NB4 (cell line): ENCODE measurements at regions not wholly inside any gene's neighbourhood (a gene's known extent, or its start where the extent isn't known, plus 50 kb on each side); places are given as distances from the start of the nearest gene placed in this dataset.

Experiments used
- POLR2A ChIP-seq: IDR thresholded peaks from 2 replicates; pipeline ENCODE4 v1.6.1; 2011; ENCODE audit warnings: mild to moderate bottlenecking; ENCODE audit not compliant: insufficient read length; ENCODE audit errors: extremely low read depth
- TF ChIP-seq, protein P1 (sequence below): IDR thresholded peaks from one replicate; pipeline ENCODE4 v1.5.1; 2012; ENCODE audit warnings: low read depth, low read length
- TF ChIP-seq, protein P2 (sequence below): IDR thresholded peaks from 2 replicates; pipeline ENCODE4 v1.6.1; 2011; ENCODE audit warnings: low read depth, low read length

DNA sequence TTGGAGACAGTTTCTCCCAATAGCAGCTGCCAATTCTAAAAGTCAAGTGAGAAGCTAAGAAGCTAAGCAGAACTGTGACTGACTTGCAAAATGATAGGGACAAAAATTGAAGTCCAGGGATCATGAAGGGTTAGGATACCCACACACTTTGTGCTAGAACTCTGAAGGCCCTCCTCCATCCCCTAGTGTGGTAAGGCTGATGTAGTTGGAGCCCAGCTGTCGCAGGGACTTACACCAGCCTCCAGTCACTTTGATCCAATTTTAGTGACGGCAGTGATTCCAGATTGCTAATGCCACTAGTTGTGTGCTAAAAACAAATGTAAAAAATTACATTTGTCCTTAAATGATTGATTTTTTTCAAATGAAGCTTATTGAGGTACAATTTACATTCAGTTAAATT, 742.7 kb upstream of the ZNF608 start:
- TF ChIP-seq, protein P1, sequence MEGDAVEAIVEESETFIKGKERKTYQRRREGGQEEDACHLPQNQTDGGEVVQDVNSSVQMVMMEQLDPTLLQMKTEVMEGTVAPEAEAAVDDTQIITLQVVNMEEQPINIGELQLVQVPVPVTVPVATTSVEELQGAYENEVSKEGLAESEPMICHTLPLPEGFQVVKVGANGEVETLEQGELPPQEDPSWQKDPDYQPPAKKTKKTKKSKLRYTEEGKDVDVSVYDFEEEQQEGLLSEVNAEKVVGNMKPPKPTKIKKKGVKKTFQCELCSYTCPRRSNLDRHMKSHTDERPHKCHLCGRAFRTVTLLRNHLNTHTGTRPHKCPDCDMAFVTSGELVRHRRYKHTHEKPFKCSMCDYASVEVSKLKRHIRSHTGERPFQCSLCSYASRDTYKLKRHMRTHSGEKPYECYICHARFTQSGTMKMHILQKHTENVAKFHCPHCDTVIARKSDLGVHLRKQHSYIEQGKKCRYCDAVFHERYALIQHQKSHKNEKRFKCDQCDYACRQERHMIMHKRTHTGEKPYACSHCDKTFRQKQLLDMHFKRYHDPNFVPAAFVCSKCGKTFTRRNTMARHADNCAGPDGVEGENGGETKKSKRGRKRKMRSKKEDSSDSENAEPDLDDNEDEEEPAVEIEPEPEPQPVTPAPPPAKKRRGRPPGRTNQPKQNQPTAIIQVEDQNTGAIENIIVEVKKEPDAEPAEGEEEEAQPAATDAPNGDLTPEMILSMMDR, result no peak
- TF ChIP-seq POLR2A, result no peak
- TF ChIP-seq, protein P2, sequence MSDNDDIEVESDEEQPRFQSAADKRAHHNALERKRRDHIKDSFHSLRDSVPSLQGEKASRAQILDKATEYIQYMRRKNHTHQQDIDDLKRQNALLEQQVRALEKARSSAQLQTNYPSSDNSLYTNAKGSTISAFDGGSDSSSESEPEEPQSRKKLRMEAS, result no peak
